HG02938 (cell line): ENCODE measurements at regions not wholly inside any gene's neighbourhood (a gene's known extent, or its start where the extent isn't known, plus 50 kb on each side); places are given as distances from the start of the nearest gene placed in this dataset.
"Not testable (repeated sequence)": the region's sequence is repeated elsewhere in the genome, so short reads cannot be mapped to it uniquely, and the experiment has no call there.

ENCODE experiments used
- ATAC-seq: cut with Tn5 transposase; IDR thresholded peaks from one replicate; pipeline ENCODE4 v1.9.1; 2021; ENCODE audit warnings: mild to moderate bottlenecking, moderate library complexity; ENCODE audit not compliant: unreplicated experiment

DNA sequence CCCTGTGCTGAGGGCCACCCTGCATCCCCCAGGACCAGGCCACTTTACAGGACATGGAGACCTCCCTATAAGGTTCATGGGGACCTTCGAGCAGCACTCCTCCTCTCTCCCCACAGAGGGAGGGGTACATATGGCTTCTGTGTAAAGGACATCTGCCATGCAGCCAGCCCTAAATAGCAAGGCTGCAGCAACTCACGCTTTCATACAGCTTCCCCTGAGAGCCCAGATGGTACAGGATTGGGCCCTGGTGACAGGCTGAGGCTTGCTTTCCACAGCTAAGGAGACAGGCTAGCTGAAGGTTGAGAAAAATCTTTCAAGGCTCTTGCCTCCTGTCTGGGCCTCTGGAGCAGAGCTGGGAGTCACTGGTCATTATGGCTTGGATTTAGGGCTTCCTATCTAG is 147.0 kb upstream of the ZNF366 start:
- no peak for ATAC-seq

DNA sequence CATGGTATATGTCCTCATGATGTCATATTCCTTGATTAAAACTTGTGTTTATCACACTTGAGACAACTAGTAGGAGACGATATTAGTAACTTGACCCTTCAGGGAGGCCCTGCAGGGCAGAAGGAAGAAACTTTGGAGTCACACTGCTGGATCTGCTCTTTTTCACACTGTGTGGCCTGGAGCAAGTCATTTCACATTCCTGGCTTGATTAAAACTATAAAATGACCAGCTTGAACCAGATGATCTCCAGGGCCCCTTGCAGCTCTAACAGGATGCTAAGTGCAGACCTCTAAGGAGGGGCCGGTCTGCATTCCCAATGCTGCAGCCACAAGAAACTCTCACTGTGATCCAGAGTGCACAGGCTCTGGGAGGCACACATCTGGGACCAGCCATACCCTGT is 146.4 kb upstream of the ZNF366 start:
- no peak for ATAC-seq

DNA sequence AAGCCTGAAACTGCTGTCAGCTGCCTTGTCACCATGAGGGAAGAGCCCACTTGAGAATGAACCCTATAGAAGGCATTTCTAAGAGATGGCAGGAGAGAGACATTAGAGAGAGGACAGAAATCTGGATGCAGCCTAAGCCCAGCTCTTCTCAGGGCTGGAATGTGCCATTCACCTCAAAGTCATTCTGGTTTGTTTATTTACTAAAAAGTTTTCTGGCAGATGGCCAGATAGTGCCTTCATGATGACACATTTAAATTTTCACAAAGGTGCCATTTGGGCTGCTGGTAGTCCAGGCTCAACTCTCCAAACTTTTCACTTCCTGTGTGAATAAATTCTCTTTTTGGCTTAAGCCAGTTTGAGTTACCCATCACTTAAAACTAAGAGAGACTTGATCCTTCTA is 144.6 kb upstream of the ZNF366 start:
- no peak for ATAC-seq

DNA sequence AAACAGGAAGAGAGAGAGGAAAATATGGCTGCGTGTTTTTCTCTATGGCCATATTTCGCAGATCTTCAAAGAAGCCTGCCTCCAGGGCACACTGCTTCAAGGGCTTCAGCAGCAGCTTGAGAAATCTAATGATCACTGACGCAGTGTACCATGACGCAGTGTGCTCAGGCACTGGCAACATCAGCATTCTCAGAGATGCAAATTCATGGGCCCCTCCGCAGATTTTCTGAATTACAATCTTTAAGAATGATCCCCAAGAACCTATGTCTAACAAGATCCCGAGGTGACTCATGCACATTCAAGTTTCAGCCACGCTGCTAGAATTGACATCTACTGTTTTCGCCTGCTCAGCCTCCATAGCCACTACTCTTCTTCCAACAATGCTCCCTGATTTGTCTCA is 143.9 kb upstream of the ZNF366 start:
- no peak for ATAC-seq

DNA sequence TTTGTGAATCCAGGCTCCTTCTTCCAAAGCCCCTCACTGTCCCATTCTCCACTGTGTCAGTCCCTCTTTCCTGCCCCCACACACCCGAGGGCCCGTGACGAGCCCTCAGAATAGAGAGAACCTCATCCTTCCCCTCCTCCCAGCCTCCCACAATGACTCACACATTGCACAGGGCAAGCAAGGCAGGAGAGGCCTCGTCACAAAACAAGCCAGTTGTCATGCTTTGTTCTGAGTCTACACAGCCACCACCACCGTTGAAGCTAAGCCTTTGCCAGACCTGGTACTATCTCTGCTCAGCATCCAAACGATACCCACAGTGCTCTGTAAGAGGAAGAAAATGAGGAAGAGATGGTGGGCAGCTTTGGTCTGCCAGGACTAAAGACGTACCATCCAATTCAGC is 142.2 kb upstream of the ZNF366 start:
- ATAC-seq, result no peak

DNA sequence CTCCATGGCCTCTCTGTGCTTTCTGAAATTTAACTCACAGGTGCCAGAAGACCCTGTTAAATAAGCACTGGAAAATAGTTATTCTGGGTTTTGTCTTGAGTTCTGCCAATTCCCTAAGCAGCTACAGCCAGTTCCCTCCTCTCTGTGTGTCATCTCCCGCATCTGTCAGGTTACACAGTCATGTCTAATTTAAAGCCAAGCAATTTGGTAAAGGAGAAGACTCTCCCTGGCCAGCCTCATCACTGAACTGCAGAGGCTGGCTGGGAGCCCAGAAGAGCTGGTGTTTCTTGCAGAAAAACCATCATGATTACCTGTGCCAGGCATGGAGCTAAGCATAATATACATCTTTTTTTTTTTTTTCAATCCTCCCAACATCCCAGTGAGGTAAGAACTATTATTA is 141.3 kb upstream of the ZNF366 start:
- no peak for ATAC-seq

DNA sequence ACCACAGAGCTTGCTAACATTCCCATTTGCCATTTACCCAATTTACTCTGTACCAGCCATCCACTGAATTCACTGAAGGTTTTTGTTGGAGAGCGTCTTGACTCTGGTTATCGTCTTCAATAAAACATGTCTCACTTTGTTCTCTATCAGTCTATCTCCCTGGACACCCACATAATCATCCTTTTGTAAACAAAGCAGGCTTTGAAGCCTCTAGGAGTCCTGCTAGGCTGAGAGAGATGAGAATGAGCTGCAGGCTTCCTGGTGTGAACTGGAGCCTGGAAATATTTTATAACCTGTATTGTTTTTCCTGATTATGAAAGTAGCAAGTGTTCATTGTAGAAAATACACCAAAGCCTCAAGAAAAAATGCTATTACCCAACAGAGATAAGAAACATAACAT is 140.6 kb upstream of the ZNF366 start:
- no peak for ATAC-seq

DNA sequence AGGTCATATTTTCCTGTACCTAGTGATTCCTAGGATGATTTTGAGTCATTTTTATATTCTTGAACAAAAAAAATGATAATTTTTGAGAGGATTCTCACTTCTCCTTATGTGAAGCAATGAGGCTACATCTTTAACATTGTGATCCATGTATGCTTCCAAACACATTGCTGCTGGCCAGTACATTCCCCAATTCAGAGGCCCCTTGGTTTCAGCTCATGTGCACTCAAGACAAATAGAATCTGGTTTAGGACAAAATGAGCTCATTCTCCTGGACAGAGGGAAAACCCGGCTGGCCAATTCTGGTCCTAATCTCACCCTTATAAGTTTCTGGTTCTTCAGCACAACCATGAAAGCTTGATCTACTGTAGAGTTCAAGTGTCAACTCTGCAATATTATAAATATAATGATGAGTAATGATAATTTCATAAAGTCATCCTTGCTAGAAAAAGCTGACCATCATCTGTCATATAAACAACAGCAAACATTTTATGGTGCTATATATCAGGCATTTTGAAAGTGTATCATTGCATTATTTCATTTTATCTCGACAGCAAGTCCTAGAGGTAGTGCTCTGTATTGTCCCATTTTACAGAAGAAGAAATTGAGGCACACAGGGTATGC is 139.1 kb upstream of the ZNF366 start:
- no peak for ATAC-seq

DNA sequence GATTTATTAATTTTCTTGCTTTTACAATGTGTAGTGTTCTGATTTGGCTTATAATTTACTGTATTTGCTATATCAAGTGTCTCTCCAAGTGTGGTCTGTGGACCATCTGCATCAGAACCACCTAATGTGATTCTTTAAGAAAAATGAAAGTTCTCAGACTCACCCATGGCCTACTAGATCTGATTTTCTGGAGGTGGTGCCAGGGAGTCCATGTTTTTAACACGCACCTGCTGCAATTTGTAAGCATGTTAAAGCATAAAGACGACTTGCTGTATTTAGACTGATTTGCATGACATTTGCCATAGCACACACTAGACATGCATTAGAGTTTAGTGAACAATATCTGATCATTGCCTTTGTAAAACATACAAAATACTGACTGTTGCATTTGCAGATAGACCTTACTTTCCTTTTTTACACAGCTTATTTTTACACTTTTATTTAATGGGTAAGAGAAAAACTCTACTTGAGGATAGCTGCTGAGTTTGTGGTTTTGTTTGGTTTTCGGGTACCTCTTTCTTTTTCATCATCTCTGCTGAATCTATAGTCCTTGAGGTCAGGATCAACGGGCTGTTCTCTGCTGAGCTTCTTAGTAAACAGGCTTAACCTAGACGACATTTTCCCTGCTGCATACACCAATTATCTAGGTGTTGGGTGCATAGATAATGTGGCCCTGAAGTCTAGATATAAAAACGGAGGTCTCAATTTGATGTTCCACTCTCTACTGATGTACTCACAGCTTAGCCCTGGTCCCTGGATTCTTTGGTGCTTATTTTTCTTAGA is 138.0 kb upstream of the ZNF366 start:
- no peak for ATAC-seq

DNA sequence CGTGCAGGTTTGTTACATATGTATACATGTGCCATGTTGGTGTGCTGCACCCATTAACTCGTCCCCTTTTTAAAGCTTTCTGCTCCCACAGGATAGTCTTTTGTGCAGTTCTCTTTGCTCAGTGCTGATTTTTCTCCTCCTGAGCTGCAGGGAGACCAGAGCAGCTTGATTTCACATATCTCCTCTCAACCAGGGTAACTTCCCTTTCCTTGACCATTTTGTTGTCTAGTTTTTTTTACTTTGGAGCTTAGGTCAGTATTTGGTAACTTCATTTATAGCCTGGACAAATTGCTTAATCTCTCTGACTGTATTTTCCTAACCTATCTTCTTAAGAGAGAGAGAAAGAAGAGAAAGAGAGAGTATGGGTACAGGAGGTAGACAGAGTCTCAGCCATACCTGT is 137.1 kb upstream of the ZNF366 start:
- no peak for ATAC-seq

DNA sequence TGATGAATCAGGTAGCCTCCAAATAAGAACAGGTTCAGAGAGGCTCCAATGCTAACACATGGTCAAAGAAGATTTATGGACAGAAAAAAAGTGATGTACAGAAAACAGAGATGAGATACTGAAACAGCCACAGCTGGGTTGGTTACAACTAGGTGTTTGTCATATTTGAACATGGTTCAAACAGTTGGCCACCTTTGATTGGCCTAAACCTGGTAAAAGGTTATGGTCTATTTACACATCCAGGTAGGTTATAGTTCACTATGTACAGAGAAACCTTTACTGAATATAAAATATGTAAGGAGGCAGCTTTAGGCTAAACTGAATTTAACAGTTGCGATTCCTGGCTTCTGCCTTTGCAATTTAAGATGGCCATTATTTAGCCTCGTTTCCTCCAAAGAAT is 134.0 kb upstream of the ZNF366 start:
- ATAC-seq, result no peak

DNA sequence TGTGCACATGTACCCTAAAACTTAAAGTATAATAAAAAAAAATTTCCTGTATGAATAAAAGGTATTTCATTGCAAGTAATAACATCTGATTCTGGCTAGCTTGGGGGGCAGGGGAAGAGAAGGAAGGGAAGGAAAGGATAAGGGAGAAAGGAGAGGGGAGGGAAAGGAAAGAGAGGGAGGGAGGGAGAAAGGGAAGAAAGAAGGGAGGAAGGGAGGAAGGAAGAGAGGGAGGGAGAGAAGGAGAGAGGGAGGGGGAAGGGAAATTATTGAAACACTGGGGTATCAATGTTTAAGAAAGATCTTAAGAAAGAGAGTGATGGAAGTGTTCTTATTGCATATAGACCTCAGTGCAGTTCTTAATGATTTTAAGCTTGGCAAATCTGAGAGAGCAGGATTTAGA is 129.8 kb upstream of the ZNF366 start:
- ATAC-seq, result no peak

DNA sequence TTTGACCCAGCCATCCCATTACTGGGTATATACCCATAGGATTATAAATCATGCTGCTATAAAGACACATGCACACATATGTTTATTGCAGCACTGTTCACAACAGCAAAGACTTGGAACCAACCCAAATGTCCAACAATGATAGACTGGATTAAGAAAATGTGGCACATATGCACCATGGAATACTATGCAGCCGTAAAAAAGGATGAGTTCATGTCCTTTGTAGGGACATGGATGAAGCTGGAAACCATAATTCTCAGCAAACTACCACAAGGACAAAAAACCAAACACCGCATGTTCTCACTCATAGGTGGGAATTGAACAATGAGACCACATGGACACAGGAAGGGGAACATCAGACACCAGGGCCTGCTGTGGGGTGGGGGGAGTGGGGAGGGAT is 129.4 kb upstream of the ZNF366 start:
- ATAC-seq, result not testable (repeated sequence)

DNA sequence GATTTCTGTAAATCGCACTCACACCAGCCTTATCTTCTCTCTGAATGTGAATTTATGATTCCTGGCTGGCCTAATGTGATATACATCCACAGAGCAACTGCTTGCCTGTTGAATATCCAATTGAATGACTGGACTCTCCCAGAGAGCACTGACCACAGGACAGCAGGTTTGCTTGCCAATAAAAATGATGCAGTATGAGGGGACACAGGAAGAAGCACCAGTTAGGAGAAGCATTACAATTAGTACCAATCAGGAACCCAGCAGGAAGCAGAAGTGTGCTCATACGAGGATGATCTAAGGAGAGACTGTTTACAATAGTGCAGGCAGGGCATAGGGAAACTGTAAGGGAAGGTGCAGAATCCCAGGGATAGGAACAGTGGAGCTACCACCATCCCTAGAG is 127.2 kb upstream of the ZNF366 start:
- no peak for ATAC-seq

DNA sequence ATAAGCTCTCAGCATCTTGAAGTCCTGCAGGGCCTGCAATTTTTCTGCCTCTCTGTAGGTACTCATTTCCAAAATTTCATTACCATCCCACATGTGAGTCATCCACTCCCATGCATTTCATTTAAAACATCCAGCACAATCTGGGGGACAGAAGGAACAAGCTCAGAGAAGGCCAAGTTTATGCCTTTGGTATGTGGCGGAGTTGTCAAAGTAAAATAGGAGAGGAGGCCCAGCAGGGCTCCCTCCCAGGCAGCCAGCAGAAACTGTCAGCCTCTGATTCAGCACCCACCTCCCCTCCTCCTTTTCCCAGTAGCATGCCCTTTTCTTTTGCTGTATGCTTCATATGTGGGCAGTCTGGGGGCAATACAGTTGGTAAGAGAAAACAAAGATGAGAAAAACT is 126.4 kb upstream of the ZNF366 start:
- no peak for ATAC-seq

DNA sequence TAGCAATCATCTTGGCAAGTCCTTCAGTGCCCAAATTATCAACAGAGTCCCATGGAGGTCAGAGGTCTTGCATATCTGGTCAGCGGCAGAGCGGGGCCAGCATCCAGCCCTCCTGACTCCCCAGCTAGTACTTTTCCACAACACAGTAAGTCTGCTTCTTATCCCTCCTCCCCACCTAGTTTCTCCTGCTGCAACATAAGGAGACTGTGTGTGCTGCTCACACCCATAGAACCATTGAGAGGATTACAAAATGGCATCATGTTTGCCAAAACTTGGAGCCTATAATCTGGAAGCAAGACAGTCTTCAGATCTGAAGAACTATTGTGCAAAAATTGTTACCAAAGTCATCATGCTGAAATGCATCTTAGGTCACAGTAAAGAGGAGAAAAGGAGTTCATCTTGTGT is 125.8 kb upstream of the ZNF366 start:
- ATAC-seq, result no peak

DNA sequence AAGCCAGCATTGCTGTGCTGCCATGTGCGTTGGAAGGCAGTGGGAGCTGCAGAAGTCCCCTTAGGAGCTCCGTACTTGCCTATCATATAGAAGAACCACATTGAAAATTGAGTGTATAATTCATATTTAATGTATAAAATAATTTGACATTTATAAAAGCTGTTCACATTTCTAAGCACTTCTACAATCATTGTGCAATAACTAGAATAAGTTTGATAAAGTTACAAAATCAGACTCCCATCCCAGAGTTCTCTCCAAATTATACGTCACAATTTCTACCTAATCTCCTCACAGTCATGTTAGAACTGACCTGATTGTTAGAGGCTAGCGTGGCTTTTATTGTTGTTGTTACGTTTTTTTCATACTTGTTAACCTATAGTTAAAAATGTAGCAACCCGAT is 123.5 kb upstream of the ZNF366 start:
- ATAC-seq, result no peak

DNA sequence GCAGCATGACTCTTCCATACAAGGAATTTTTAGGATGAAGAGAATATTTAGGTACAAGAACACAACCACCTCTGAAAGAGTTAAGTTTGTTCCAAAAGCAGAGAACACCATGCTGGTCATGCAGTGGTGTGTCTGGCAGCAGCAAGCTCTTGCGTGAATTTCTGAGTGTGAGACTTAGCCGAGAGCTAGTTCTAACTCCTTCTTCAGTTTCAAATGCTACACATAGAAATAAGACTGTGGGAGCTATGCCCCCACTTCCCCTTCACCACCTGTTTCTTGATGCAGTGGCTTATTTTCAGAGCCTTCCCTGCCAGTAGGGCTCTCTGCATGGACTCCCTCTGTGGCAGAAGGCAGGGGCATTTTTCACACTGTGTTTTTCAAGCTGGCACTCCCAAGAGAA is 122.9 kb upstream of the ZNF366 start:
- no peak for ATAC-seq

DNA sequence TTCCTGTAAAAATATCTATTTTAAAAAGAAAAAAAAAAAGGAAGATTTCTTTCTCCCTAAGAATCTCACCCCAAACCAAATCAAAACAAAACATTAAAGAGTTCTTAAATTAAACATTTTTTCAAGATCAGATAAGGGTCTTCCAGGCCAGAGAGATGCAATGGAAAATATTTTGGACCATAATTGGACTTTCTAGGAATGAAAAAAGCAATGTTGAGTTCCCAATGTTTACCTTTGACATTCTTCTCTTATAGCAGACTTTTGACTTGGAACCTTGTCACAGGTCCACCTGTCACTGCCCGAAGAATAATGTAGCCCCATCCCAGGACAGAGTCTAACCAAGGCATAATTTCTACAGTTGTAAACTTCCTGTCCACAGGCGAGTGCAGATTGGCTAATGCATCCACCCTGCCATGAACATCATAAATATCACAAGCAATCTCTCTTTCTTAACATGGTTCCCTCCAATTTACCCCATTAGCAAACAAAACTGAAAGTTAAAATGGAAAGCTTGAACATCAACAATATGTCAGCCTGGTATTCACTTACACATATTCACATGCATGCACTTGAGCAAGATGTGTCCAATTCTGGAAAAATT is 121.7 kb upstream of the ZNF366 start:
- ATAC-seq, result no peak

DNA sequence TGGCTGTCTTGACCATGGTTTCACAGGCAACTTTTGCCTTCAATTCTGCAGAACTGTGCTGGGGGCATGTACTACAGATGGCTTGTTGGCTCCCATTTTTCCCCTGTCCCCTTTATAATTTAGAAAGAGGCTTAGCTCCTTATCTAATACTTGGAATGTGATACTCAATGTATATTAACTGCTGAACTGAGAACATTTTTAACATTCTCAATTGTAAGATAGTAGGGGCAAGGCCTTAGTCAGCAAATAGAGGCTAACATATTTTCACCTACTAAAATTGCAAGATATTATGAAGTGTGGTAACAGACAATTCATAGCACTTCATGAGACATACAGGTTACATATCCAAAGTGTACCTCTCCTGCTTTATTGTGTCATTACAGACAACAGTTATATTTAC is 118.1 kb upstream of the ZNF366 start:
- no peak for ATAC-seq

DNA sequence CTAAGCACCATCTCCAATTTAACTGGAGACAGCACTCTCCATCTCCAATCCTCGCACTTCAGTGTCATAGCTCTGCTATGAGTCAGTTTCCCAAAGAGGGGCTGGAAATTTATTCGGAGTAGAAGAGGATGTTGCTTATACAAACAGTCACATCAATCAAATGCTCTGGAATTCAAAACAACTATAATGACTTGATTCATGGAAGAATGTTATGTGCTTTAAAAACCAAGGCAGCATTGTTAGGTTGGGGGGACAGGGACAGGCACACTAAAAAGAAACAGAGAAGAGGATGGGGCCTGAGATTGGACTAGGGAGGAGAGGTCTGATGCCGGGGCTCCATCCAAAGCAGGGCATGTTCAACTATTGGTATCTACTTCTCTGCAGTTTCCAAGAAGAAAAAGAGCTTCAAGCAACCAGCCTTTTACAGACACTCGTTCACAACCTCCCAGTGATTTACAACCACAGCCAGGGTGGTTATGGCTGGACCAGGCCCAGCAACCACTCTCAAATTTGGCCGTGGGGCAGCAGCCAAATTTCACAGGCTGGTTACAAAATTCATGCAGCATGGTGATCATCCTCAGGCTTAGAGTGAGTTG is 117.5 kb upstream of the ZNF366 start:
- ATAC-seq, result no peak

DNA sequence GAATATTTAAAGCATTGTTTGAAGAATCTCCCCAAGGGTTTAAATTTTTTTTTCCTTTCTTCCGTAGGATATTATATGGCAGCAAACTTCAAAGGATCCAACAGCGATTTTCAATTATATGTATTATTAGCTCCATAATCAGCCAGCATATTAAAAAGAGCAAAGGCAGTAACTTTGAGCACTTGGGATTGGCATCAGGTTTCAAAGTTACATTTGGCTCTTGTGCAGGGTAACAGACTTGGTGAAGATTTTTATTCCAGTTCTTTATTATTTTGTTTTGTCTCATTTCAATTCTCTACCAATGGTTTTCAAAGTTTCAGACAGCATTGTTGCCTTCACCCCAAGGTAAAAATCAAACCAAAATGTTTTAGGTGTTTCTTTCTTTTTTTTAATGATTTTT is 116.7 kb upstream of the ZNF366 start:
- ATAC-seq, result no peak
